ENCODE measurements at regions not wholly inside any gene's neighbourhood (a gene's known extent, or its start where the extent isn't known, plus 50 kb on each side); places are given as distances from the start of the nearest gene placed in this dataset.

DNA sequence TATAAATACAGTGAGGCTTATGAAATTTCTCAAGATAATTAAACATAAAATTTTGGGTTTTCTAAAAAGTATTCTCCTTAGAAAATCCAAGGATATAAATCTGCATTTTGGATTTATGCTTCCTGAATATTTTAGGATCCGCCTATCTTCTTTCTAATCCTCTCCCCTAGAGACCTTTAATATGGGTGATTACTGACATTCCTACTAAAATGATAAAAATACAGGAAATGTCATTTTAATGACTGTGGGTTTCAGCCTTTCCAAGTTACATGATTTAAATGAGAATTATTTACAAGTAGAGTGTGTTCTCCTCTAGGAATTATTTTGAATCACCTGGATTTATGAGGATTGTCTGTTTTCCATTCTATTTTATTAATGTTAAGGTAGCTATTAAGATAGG lies 150.4 kb downstream of the C7orf25 start:
- no peak for DNase-seq (ENCODE audit: low read depth in 4 of 4, low spot score in 2 of 4)

GRCh38 chr7:42758124-42758523 lies 153.7 kb downstream of the C7orf25 start:
- DNase-seq (ENCODE audit: low read depth in 4 of 4, low spot score in 2 of 4) = no peak

DNA sequence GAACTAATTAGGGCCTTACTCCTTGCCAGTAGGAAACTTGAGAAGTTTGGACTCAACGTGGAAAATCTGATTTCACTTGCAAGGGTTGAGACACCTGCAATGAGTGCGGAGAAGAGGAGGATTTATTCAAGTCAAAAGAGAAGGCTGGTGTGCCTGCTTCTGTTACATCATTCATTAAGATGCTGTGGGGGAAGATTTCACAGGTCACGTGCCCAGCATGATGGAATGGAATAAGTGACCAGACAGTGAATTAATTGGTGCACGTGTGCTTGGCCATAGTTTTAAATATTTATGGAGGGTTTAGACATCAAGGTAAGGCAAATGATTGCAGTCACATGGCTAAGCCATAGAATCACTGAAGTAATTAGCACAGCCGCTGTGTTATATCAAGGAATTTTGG lies 155.0 kb downstream of the C7orf25 start:
- DNase-seq (ENCODE audit: low read depth in 4 of 4, low spot score in 2 of 4) = no peak

DNA sequence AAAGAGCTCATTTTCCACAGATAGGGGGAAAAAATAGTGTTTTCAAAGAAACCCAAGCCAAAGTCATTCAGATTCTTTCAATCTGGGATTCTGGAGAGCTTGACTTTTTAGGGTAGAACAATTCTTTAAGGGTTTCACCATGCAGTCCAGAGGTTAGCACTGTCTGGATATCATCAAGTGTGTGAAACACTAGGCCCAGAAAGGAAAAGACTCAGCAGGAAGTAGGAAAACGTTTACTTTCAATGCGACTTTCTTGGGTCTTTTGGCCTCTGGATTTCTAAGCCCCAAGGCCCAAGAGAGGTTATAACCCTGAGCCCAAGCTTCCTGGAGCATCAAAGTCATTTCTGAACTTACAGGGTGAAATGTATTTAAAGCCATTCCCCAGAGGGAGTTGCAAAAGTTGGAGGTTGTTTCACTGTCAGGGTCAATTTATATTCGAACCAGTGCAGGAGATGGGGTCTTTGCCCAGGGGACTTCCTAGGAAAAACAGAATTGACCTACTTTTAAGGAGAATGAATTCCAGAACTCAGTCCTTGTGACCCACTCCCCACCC lies 158.0 kb downstream of the C7orf25 start:
- peak in 2 of 4 donors; percentile 15 to 18 for DNase-seq (ENCODE audit: low read depth in 4 of 4, low spot score in 2 of 4)

GRCh38 chr7:42753367-42753766 lies 158.5 kb downstream of the C7orf25 start:
- DNase-seq (ENCODE audit: low read depth in 4 of 4, low spot score in 2 of 4) = peak in 1 of 4 donors; percentile 6

DNA sequence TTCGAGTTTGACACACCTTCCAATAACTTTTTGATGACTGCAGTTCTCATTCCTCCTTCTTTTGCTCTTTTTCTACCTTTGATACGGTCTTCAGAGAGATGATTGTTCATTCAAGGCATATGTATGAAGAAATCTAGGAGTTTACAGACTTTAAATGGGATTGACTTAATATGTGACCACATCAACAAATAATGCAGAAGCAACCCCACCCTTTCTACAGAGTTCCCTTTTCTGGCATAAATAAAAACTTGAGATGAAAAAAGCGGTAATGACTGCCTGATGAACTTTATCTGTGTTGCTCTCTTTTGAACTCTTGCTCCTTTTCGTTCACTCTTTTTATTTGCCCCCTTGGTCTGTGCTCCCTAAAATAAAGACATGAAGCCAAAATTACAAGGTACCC lies 161.7 kb downstream of the C7orf25 start:
- DNase-seq (ENCODE audit: low read depth in 4 of 4, low spot score in 2 of 4) = no peak

DNA sequence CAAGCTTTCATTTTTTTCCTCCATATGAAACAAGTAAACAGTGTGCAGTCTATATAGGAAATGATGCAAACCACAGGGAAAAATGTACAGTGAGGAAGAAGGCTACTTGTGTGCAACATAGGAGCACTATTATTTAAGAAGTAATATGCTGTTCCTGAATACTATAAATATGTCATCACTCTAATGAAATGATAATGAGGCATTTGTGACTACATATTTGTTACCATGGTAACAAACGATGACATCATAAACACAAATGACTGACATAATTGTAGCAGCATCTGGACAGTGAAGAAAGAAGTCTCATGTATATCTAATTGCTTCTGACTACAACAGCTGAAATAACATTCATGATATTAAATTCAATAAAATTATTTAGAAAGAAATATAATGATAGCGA lies 164.8 kb downstream of the C7orf25 start:
- no peak for DNase-seq (ENCODE audit: low read depth in 4 of 4, low spot score in 2 of 4)

- no peak for DNase-seq (ENCODE audit: low read depth in 4 of 4, low spot score in 2 of 4)
Observed at GRCh38 chr7:42746214-42746613, 165.7 kb downstream of the C7orf25 start.

DNA sequence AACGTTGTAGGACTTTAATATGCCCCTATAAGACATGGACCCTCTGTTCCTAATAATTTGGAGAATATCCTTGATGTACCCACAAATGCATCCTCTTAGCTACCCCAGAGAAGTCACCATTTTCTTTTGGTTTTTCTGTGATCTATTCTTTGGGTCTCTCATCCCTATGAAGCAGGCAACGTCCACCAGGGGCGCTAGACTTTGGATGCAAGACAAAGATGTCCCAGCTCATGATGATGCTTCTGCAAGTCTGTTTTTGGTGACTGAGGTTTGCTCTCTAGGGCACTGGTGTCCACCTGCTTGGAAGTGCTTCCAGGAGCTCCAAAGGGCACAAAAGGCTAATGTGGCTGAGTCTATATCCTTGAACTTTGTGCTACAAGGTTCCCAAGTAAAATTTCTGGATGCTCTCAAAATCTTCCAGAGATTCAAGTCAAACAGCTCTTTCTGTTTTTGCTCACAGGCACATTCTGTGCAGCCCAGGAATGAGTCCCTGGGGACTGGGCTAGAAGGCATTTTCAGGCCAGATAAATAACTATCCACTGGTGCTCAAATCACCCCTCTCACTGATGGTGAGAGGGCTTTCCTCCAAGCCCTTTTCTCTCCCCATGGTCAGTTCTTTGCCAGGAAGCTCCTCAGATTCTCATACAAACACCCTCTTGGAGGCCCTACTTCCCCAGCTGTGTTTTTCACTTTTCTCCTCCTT lies 166.4 kb downstream of the C7orf25 start:
- DNase-seq (ENCODE audit: low read depth in 4 of 4, low spot score in 2 of 4) = no peak

DNA sequence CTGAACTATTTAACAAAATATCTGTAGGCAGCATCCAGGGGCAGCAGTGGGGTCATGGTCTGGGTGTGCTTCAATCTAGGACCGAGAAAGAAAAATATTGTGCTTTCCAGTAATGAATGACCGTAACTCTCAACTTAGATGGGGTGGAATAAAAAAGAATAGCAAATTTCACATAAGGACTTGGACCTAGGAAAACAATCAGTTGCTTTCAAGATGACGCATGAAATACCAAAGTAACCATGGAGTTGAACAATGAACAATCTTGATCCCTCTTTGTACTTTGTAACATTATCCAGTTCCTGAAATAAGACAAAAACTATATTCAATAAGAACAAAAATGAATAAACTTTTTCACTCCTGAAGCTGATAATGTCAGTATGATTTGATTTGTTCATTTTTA lies 167.1 kb downstream of the C7orf25 start:
- DNase-seq (ENCODE audit: low read depth in 4 of 4, low spot score in 2 of 4) = no peak

DNA sequence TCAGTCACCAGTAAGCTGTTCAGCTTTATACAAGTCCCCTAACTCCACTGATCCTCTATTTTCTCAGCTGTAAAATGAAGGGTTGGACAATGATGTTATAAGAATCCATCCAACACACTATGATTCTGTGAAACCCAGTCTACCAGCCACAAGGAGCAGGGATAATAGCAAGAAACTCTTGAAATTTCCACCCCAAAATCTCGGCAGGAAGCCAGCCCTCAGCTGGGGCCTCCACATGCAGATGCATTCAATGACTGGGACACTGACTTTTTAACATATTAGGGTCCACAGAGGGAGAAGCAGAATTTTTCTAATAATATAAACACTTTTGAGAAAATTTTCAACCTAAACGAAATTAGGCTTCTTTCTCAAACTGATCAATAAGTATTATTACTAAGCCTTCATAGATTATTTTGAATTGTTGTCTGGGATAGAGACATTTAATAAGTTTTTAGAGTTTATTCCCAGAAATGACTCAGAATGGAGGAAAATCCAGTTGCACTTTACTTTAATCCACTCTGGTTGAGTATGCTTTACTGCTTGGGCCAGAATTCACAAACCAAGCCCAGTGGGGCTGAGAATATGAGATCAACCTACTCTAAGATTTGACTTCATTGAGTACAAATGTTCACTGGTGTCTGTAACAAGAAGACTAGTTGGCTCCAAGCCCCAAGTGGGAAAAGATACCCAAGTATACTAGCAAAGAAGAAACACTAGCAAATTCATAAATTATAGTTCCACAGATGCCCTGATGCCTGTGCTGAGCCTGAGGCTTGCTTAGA lies 168.6 kb downstream of the C7orf25 start:
- no peak for DNase-seq (ENCODE audit: low read depth in 4 of 4, low spot score in 2 of 4)

GRCh38 chr7:42742318-42742717 lies 169.6 kb downstream of the C7orf25 start:
- no peak for DNase-seq (ENCODE audit: low read depth in 4 of 4, low spot score in 2 of 4)

DNA sequence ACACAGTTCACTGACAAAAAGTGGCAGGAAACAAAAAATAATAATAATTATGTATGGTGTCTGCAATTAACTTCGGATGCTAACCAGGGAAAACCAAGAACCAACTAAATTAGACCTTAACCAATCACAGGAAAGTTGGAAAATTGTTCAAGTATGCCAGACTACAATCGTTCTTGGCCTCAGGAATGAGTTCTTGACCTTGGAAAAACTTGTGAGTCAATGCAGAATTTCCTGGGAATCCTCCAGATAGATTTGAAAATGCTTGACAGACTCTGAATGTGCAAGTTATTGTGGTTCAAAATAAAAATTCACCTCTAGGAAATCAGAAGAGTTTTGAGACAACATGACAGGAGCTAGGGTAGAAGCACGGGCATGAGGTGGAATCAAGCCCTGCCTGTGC lies 171.5 kb downstream of the C7orf25 start:
- no peak for DNase-seq (ENCODE audit: low read depth in 4 of 4, low spot score in 2 of 4)

DNA sequence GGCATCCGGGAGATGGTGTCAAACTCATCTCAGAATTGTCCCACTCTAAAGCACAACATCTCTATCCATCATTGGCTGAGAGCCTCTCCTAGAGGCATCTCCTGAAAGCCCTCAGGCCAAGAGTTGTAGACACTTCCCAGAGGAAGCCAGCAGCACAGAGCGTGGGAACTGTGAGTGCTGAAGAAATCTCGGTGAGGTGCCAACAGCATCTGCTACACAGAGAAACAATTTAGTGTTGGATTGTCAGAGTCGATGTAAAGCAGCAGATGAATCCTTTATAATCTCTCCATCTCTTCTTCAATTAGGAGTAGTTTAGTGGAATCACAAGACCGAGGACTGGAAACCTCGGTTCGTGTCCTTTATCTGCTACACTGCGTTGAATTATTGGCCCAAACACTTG lies 172.2 kb downstream of the C7orf25 start:
- no peak for DNase-seq (ENCODE audit: low read depth in 4 of 4, low spot score in 2 of 4)

DNA sequence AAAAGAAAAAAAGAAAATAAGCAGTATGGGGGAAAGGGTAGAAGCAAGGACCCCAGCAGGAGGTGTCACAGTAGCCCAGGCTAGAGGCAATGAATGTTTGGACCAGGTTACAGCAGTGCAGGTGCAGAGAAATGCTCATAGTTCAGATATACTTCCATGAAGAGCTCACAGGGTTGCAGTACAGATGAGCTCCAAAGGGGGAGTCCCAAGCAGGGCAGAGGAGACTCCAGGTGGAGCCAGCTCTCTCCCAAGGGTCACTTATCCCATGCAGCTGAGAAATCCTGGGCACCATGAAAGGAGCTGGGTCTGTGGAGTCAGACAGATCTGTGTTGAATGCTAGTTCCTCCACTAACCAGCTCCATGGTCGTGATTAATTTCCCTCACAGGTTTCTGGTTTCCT lies 174.9 kb downstream of the C7orf25 start:
- DNase-seq (ENCODE audit: low read depth in 4 of 4, low spot score in 2 of 4) = no peak

- DNase-seq (ENCODE audit: low read depth in 4 of 4, low spot score in 2 of 4) = no peak
Observed at GRCh38 chr7:42735081-42735480, 176.8 kb downstream of the C7orf25 start.

DNA sequence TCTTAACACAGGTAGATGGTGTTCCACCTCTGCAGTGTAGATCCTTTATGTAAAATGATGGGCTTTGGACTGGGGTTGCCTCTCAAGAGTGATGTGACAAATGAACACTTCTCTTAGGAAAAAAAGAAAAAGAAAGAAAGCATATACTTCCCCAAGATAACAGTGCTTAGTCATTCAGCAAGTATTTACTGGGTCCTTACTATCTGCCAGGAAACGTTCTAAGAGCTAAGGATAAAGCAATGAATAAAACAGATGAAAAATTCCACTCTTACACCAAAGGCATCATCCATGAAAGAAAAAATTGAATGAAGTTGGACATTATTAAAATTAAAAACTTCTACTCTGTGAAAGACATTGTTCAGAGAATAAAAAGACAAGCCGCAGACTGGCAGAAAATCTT lies 177.3 kb downstream of the C7orf25 start:
- no peak for DNase-seq (ENCODE audit: low read depth in 4 of 4, low spot score in 2 of 4)

- no peak for DNase-seq (ENCODE audit: low read depth in 4 of 4, low spot score in 2 of 4)
Observed at GRCh38 chr7:42733040-42733439, 178.8 kb downstream of the C7orf25 start.

GRCh38 chr7:42730586-42730985 lies 181.3 kb downstream of the C7orf25 start:
- no peak for DNase-seq (ENCODE audit: low read depth in 4 of 4, low spot score in 2 of 4)

- DNase-seq (ENCODE audit: low read depth in 4 of 4, low spot score in 2 of 4) = no peak
Observed at GRCh38 chr7:42729053-42729765, 182.7 kb downstream of the C7orf25 start.

DNA sequence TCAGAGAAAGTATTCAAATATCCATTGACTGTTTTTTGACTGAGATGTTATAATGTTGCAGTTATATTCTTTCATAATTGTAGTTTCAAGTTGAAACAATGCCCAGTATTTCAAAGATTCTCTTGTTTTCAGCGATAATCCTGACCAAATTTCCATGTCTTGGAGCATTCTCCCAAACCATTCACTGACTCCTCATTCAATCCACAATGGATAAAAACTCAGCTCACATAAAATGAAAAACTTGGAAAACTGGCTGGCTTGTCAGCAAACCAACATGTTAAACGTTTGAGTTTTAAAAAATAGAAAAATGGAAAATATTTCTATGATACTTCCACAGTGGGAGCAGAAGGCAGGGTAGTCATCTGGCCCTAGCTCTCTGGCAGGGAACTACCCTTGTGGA lies 184.4 kb downstream of the C7orf25 start:
- DNase-seq (ENCODE audit: low read depth in 4 of 4, low spot score in 2 of 4) = no peak

All from left renal cortex interstitium (tissue), 4 donors.